Chondrocyte (in vitro differentiated cells): ENCODE measurements at regions not wholly inside any gene's neighbourhood (a gene's known extent, or its start where the extent isn't known, plus 50 kb on each side); places are given as distances from the start of the nearest gene placed in this dataset.
"Not testable (repeated sequence)": the region's sequence is repeated elsewhere in the genome, so short reads cannot be mapped to it uniquely, and the experiment has no call there.

Experiments
- DNase-seq: peaks from one replicate; pipeline ENCODE4 v3.0.0; 2021; ENCODE audit warnings: mixed read lengths, low spot score
- H3K27ac Mint-ChIP-seq: one replicate; pipeline ENCODE4 v1.8.0; 2021; ENCODE audit warnings: mild to moderate bottlenecking, moderate library complexity, mixed read lengths; ENCODE audit not compliant: unreplicated experiment
- H3K27me3 Mint-ChIP-seq: 2 replicates; pipeline ENCODE4 v1.8.0; 2021; ENCODE audit warnings: low read depth, mixed read lengths
- H3K36me3 Mint-ChIP-seq: 2 replicates; pipeline ENCODE4 v1.8.0; 2021; ENCODE audit warnings: low read depth, mixed read lengths
- H3K4me1 Mint-ChIP-seq: 2 replicates; pipeline ENCODE4 v1.8.0; 2021; ENCODE audit warnings: low read depth, mild to moderate bottlenecking, mixed read lengths
- H3K4me3 Mint-ChIP-seq: one replicate; pipeline ENCODE4 v1.8.0; 2021; ENCODE audit warnings: mild to moderate bottlenecking, moderate library complexity, mixed read lengths; ENCODE audit not compliant: unreplicated experiment
- H3K9me3 Mint-ChIP-seq: 2 replicates; pipeline ENCODE4 v1.8.0; 2021; ENCODE audit warnings: low read depth, mixed read lengths
- TF ChIP-seq, protein P1 (sequence below): fragments of 200-600 bp; sonication (generic); IDR thresholded peaks from 2 replicates; pipeline ENCODE4 v1.5.0; 2021; ENCODE audit warnings: antibody characterized with exemption, mild to moderate bottlenecking, moderate library complexity

DNA sequence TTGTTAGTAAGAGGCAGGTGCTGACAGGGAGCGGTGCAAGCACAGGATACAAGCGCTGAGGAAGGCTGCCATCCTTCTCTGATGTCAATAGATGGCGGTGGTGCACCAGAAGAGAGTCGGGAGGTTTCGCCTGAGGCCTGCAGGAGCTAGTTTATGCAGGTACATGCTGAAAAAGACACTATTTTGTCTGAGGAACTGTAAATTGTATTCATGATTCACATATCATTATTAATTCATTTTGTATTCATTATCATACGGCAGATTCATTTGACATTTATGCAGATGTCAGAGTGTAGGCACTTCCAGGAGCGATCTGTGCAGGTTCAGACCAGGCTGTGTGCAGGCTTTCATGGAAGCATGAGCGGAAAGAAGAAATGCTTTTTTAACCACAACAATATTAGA lies 824.0 kb downstream of the STIM2 start:
- H3K27me3 Mint-ChIP-seq: peaks cover 18% of the 10 kb centered on the region
- H3K4me1 Mint-ChIP-seq: no peaks in the 10 kb centered on the region
- H3K36me3 Mint-ChIP-seq: no peaks in the 10 kb centered on the region
- no peak overlapping the region for H3K27ac Mint-ChIP-seq
- TF ChIP-seq, protein P1, sequence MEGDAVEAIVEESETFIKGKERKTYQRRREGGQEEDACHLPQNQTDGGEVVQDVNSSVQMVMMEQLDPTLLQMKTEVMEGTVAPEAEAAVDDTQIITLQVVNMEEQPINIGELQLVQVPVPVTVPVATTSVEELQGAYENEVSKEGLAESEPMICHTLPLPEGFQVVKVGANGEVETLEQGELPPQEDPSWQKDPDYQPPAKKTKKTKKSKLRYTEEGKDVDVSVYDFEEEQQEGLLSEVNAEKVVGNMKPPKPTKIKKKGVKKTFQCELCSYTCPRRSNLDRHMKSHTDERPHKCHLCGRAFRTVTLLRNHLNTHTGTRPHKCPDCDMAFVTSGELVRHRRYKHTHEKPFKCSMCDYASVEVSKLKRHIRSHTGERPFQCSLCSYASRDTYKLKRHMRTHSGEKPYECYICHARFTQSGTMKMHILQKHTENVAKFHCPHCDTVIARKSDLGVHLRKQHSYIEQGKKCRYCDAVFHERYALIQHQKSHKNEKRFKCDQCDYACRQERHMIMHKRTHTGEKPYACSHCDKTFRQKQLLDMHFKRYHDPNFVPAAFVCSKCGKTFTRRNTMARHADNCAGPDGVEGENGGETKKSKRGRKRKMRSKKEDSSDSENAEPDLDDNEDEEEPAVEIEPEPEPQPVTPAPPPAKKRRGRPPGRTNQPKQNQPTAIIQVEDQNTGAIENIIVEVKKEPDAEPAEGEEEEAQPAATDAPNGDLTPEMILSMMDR: peak; percentile 99
- no peak overlapping the region for H3K4me3 Mint-ChIP-seq
- no peaks in the 10 kb centered on the region for H3K9me3 Mint-ChIP-seq
- DNase-seq: no peak

DNA sequence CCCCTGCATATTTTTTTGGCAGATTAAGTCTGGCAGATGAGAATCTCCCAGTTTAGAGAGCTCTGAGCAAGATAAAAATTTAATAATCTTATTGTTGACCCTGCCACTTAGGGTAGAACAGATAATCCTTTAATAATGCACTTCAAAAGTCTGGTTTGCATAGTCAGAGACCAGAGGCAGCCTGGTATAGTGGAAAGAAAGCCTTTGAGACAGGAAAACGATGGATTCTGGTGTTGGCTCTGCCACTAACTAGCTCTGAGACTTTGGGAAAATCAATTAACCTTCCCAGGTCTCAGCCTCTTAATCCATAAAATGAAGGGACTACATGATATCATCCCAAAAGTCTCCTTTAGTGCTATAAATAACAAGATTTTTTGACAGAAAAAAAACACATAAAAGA lies 824.5 kb downstream of the STIM2 start:
- H3K36me3 Mint-ChIP-seq: no peaks in the 10 kb centered on the region
- H3K27ac Mint-ChIP-seq: no peak overlapping the region
- TF ChIP-seq, protein P1: no peak
- H3K4me3 Mint-ChIP-seq: no peak overlapping the region
- H3K27me3 Mint-ChIP-seq: peaks cover 19% of the 10 kb centered on the region
- H3K9me3 Mint-ChIP-seq: no peaks in the 10 kb centered on the region
- no peaks in the 10 kb centered on the region for H3K4me1 Mint-ChIP-seq
- DNase-seq: no peak

DNA sequence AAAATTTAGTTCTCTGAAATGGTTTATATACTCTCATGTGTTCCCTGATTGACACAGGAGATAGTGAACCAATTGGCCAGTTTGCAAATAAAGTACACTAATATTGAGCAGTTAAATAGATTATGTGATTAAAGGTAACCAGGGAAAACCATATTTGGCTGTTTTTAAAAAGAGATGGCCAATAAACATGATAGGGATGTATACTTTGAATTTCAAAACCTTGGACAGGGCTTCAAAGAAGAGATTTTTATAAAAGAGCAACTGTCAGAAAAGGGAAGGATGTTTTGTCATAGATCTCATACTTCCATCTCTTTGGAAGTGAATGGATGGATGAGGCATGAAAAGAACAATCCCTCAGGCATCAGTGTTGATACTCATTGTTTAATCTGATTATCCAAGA lies 825.3 kb downstream of the STIM2 start:
- Mint-ChIP-seq H3K36me3 (no peaks in the 10 kb centered on the region), H3K4me1 (no peaks in the 10 kb centered on the region), H3K27me3 (peaks cover 22% of the 10 kb centered on the region), H3K27ac (no peak overlapping the region), H3K9me3 (no peaks in the 10 kb centered on the region), H3K4me3 (no peak overlapping the region)
- TF ChIP-seq, protein P1: no peak
- DNase-seq: no peak

DNA sequence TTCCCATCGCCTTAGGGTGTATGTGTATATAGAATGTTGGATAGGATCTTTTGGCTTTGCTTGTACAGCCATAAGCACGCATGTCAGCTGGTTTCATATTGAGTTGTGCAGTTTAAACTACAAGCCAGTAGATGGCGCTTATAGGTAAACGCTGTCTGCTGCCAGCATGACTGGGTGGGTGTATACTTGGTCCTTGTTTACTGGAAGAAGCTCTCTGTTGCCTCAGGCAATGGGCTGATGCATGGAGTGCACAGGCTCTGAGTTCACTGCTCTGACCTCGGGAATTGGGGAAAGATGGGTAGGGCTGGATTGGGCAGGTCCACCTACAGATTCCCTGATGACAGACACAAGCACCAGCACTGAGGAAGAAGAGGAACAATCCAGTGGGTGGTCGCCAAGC lies 831.5 kb downstream of the STIM2 start:
- H3K36me3 Mint-ChIP-seq: no peaks in the 10 kb centered on the region
- H3K27me3 Mint-ChIP-seq: peaks cover 7% of the 10 kb centered on the region
- TF ChIP-seq, protein P1: peak; percentile 77
- H3K27ac Mint-ChIP-seq: no peak overlapping the region
- no peak overlapping the region for H3K4me3 Mint-ChIP-seq
- H3K9me3 Mint-ChIP-seq: peaks cover 2% of the 10 kb centered on the region
- H3K4me1 Mint-ChIP-seq: peaks cover 8% of the 10 kb centered on the region
- DNase-seq: no peak

DNA sequence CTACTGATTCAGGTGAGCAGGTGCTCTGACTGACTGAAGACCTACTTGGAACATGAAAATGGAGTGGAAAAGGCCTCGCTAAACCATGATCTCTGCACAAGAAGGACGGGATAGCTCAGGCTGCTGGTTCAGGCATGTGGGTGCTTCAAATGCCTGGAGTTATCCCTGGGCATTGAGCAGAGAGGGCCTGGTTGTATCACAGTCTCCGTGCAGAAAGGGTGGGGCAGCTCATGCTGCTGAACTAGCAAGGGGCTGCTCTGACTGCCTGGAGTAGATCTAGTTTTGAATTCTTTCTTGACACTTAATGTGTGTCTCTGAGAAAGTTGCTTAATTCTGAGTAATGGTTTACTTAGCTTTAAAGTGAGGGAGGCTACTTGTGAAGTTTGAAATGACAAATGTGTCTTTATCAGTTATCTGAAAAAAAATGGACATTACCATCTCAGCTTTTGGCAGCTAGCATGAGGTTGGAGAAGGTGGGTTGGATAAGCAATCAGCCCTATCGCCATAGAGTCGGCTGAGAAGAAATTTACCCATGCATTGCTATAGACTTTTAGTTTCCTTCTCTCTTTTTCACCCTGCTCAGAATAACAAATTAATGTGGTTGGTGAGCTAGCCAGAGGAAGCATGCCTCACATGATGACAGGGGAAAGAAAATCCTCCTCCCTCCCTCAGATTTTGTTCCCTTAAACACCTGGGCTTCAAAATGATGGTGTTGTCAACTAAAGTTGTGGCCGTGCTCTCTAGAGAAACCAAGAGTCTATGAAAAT lies 832.4 kb downstream of the STIM2 start:
- peaks cover 7% of the 10 kb centered on the region for H3K27me3 Mint-ChIP-seq
- no peak for DNase-seq
- H3K4me3 Mint-ChIP-seq: no peak overlapping the region
- peaks cover 8% of the 10 kb centered on the region for H3K4me1 Mint-ChIP-seq
- TF ChIP-seq, protein P1: no peak
- H3K9me3 Mint-ChIP-seq: peaks cover 3% of the 10 kb centered on the region
- H3K27ac Mint-ChIP-seq: no peak overlapping the region
- no peaks in the 10 kb centered on the region for H3K36me3 Mint-ChIP-seq

DNA sequence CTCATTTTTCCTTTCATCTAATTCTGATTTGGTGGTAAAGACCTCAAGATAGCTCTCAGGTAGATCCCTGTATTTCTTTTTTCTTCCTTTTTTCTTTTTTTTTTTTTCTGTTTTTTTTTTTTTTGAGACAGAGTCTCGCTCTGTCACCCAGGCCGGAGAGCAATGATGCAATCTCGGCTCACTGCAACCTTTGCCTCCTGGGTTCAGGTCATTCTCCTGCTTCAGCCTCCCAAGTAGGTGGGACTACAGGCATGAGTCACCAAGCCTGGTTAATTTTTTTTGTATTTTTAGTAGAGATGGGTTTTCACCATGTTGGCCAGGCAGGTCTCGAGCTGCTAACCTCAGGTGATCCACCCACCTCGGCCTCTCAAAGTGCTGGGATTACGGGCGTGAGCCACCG lies 835.6 kb downstream of the STIM2 start:
- not testable (repeated sequence) for H3K27me3 Mint-ChIP-seq, H3K9me3 Mint-ChIP-seq, H3K36me3 Mint-ChIP-seq, DNase-seq, H3K4me3 Mint-ChIP-seq, H3K27ac Mint-ChIP-seq
- peaks cover 12% of the 10 kb centered on the region for H3K4me1 Mint-ChIP-seq
